Endothelial cell of umbilical vein (primary cell): ENCODE measurements at regions not wholly inside any gene's neighbourhood (a gene's known extent, or its start where the extent isn't known, plus 50 kb on each side); places are given as distances from the start of the nearest gene placed in this dataset.

Experiments
- BruUV-seq: library from RNA; stranded (reverse); fragments of 400-500 nt; replicated peaks from 2 replicates; lab custom pipeline; 2021; lab: Mats Ljungman, UMichigan
- CTCF ChIA-PET: fragments of 300-600, 350-600 bp; sonication (Branson Sonifier 250); formaldehyde crosslinking; loops from one replicate; lab custom pipeline; 2021; ENCODE audit warnings: antibody characterized with exemption, inconsistent platforms; lab: Charles Lee
- POLR2A ChIA-PET: fragments of 300-600, 350-600 bp; sonication (Branson Sonifier 250); formaldehyde crosslinking; loops from one replicate; lab custom pipeline; 2021; ENCODE audit warnings: antibody characterized with exemption, inconsistent platforms; lab: Charles Lee
- DNase-seq: peaks from one replicate; pipeline ENCODE4 v3.0.0-alpha.2; 2011; ENCODE audit warnings: low read depth, low spot score
- FAIRE-seq: peaks from 2 replicates; lab custom pipeline; 2011; peaks lifted over from hg19 to GRCh38; lab: Jason Lieb, UNC
- H2AFZ ChIP-seq: 2 replicates; pipeline ENCODE4 v1.6.0; 2012; ENCODE audit warnings: low read depth, low read length, control low read depth, inconsistent platforms
- H3K27ac ChIP-seq: 2 replicates; pipeline ENCODE4 v1.5.1; 2011; ENCODE audit warnings: low read depth, mild to moderate bottlenecking, control low read depth, low read length, moderate library complexity; ENCODE audit not compliant: insufficient read depth
- H3K27me3 ChIP-seq, 2 experiments: 2 replicates each; pipeline versions ENCODE4 v1.6.0 to v1.6.1; 2011; ENCODE audit warnings: low read length in 2 of 2, mixed read lengths in 1 of 2; ENCODE audit not compliant: control insufficient read depth in 2 of 2, insufficient read depth in 2 of 2
- H3K36me3 ChIP-seq, 2 experiments: 2 replicates in 1 of 2; 3 replicates in 1 of 2; pipeline ENCODE4 v1.5.1; 2011; ENCODE audit warnings: low read length in 2 of 2, mild to moderate bottlenecking in 1 of 2, moderate library complexity in 1 of 2; ENCODE audit not compliant: control insufficient read depth in 2 of 2, insufficient read depth in 2 of 2; ENCODE audit errors: extremely low read depth in 1 of 2
- H3K4me1 ChIP-seq: 3 replicates; pipeline ENCODE4 v1.5.1; 2011; ENCODE audit warnings: mild to moderate bottlenecking, low read length; ENCODE audit not compliant: control insufficient read depth, insufficient read depth; ENCODE audit errors: extremely low read depth
- H3K4me2 ChIP-seq: 2 replicates; pipeline ENCODE4 v1.6.1; 2011; ENCODE audit warnings: low read length, control low read depth, mixed read lengths; ENCODE audit not compliant: insufficient read depth
- H3K4me3 ChIP-seq, 3 experiments: fragments of 200-600 bp in 1 of 3; sonication (generic), shearing (Covaris generic) in 1 of 3; replicated peaks in 1 of 3; 2 replicates each; pipeline ENCODE4 v1.5.1; 2011 to 2016; ENCODE audit warnings: control low read depth in 3 of 3, low read length in 3 of 3, mild to moderate bottlenecking in 2 of 3, inconsistent platforms in 1 of 3, low read depth in 1 of 3, moderate library complexity in 1 of 3; ENCODE audit not compliant: insufficient read depth in 1 of 3
- H3K79me2 ChIP-seq: 2 replicates; pipeline ENCODE4 v1.6.0; 2012; ENCODE audit warnings: low read length, inconsistent platforms; ENCODE audit not compliant: control insufficient read depth, insufficient read depth
- H3K9ac ChIP-seq: replicated peaks from 2 replicates; pipeline ENCODE3; 2011; ENCODE audit warnings: low read length, control low read depth; ENCODE audit not compliant: insufficient read depth; ENCODE audit errors: extremely low read depth
- H3K9me1 ChIP-seq: replicated peaks from 3 replicates; pipeline ENCODE4 v1.6.0; 2011; ENCODE audit warnings: mild to moderate bottlenecking, low read length; ENCODE audit not compliant: control insufficient read depth, insufficient read depth; ENCODE audit errors: extremely low read depth
- H3K9me3 ChIP-seq: replicated peaks from 2 replicates; pipeline ENCODE4 v1.5.1; 2012; ENCODE audit warnings: low read length, inconsistent platforms; ENCODE audit not compliant: control insufficient read depth, insufficient read depth
- H4K20me1 ChIP-seq: replicated peaks from 2 replicates; pipeline ENCODE3; 2011; ENCODE audit warnings: mild to moderate bottlenecking, low read length; ENCODE audit not compliant: control insufficient read depth, insufficient read depth; ENCODE audit errors: extremely low read depth
- CTCF ChIP-seq, 2 donors: IDR thresholded peaks; 1 replicate in 1 of 2; 2 replicates in 1 of 2; pipeline ENCODE4 v1.5.1; 2011; ENCODE audit warnings: low read length in 2 of 2, mild to moderate bottlenecking in 2 of 2, moderate library complexity in 2 of 2, control low read depth in 1 of 2, inconsistent platforms in 1 of 2, low read depth in 1 of 2; ENCODE audit not compliant: insufficient read depth in 1 of 2; ENCODE audit errors: extremely low read depth in 1 of 2
- EZH2 ChIP-seq: IDR thresholded peaks from 2 replicates; pipeline ENCODE4 v1.6.1; 2012; ENCODE audit warnings: borderline replicate concordance, low read depth, mild to moderate bottlenecking, moderate library complexity, low read length, inconsistent platforms; ENCODE audit not compliant: severe bottlenecking
- FOS ChIP-seq: IDR thresholded peaks from 2 replicates; pipeline ENCODE4 v1.6.1; 2011; ENCODE audit warnings: mild to moderate bottlenecking, low read length, moderate library complexity, borderline replicate concordance; ENCODE audit not compliant: insufficient read depth
- GATA2 ChIP-seq: IDR thresholded peaks from 2 replicates; pipeline ENCODE4 v1.7.0; 2011; ENCODE audit warnings: low read depth, mild to moderate bottlenecking, moderate library complexity, mixed read lengths, low read length; ENCODE audit not compliant: insufficient read length, insufficient read depth
- JUN ChIP-seq: IDR thresholded peaks from 2 replicates; pipeline ENCODE4 v1.6.1; 2011; ENCODE audit warnings: borderline replicate concordance, low read depth; ENCODE audit not compliant: insufficient read length, insufficient read depth
- MAX ChIP-seq: IDR thresholded peaks from 2 replicates; pipeline ENCODE4 v1.6.1; 2011; ENCODE audit not compliant: insufficient read depth, insufficient read length
- MYC ChIP-seq: IDR thresholded peaks from one replicate; pipeline ENCODE4 v1.6.1; 2011; ENCODE audit warnings: mild to moderate bottlenecking, low read depth, low read length
- POLR2A ChIP-seq: IDR thresholded peaks from 2 replicates; pipeline ENCODE4 v1.6.1; 2012; ENCODE audit warnings: low read depth, mild to moderate bottlenecking, control low read depth, low read length
- POLR2AphosphoS5 ChIP-seq: IDR thresholded peaks from 2 replicates; pipeline ENCODE4 v1.6.1; 2012; ENCODE audit warnings: low read depth, mild to moderate bottlenecking, control low read depth, low read length, moderate library complexity; ENCODE audit not compliant: insufficient read depth
- dilution Hi-C: fragments of 300-500 bp; cut with MboI; formaldehyde crosslinking; loops from one replicate; pipeline ENCODE4 v1.15.0; 2019; ENCODE audit warnings: low sequenced_read_pairs; ENCODE audit not compliant: extremely low pct_ligation_motif_present
- intact Hi-C: fragments of 100-400 bp; cut with micrococcal nuclease; formaldehyde crosslinking; loops from one replicate; pipeline ENCODE4 v1.10.0; 2022

GRCh38 chr7:69364813-69365643, 233.2 kb upstream of the AUTS2 start:
- no peak for TF ChIP-seq MAX
- TF ChIP-seq CTCF (IDR thresholded peaks at IDR 0.05; ENCODE audit: extremely low read depth in 1 of 2, insufficient read depth in 1 of 2, low read depth in 1 of 2, low read length in 2 of 2) = no peak
- TF ChIP-seq GATA2 = no peak
- no peak for TF ChIP-seq FOS
- TF ChIP-seq EZH2 = no peak
- TF ChIP-seq POLR2AphosphoS5 = no peak
- no peak for TF ChIP-seq MYC
- no peak for TF ChIP-seq JUN
- no peak for TF ChIP-seq POLR2A
- ChIA-PET POLR2A (no interaction called here), CTCF (no interaction called here)
- no TSS peak for BruUV-seq
- no peaks in the 10 kb centered on the region for H3K36me3 ChIP-seq
- H3K27me3 ChIP-seq = no peaks in the 10 kb centered on the region
- peaks cover 3% of the 10 kb centered on the region for H3K9me3 ChIP-seq
- H3K4me1 ChIP-seq = no peaks in the 10 kb centered on the region
- no peak overlapping the region for H3K27ac ChIP-seq
- no peak for FAIRE-seq
- no peak overlapping the region for H3K9ac ChIP-seq
- no peak overlapping the region for H2AFZ ChIP-seq
- H4K20me1 ChIP-seq = no peaks in the 10 kb centered on the region
- intact Hi-C loops = no loop called here
- no peak overlapping the region for H3K4me3 ChIP-seq
- H3K4me2 ChIP-seq = no peak overlapping the region
- H3K9me1 ChIP-seq = no peaks in the 10 kb centered on the region
- no peaks in the 10 kb centered on the region for H3K79me2 ChIP-seq
- dilution Hi-C loops = no loop called here
- DNase-seq = no peak
